Heart right ventricle (tissue), 16 donors: ENCODE measurements at regions not wholly inside any gene's neighbourhood (a gene's known extent, or its start where the extent isn't known, plus 50 kb on each side); places are given as distances from the start of the nearest gene placed in this dataset.

Experiments used
- ATAC-seq, 8 donors: fragments of 200-7000 bp; cut with Tn5 transposase; one replicate each; pipeline ENCODE4 v1.9.1; 2020; ENCODE audit warnings: mild to moderate bottlenecking in 8 of 8, moderate library complexity in 8 of 8, moderate number of reproducible peaks in 1 of 8
- DNase-seq, 2 donors: peaks; one replicate each; pipeline ENCODE4 v3.0.0-alpha.2; 2020
- H3K27ac ChIP-seq, 10 donors: fragments of 200-600 bp; sonication (generic) in 2 of 10; one replicate each; pipeline versions ENCODE4 v1.5.0 to v1.8.0; 2020 to 2022; ENCODE audit warnings: mild to moderate bottlenecking in 3 of 10
- H3K27me3 ChIP-seq, 7 donors: fragments of 200-600 bp; one replicate each; pipeline ENCODE4 v1.8.0; 2021 to 2022; ENCODE audit warnings: mild to moderate bottlenecking in 2 of 7
- H3K36me3 ChIP-seq, 9 donors: fragments of 200-600 bp; sonication (generic) in 1 of 9; one replicate each; pipeline versions ENCODE4 v1.5.0 to v1.8.0; 2020 to 2022; ENCODE audit warnings: mild to moderate bottlenecking in 2 of 9
- H3K4me1 ChIP-seq, 9 donors: fragments of 200-600 bp; sonication (generic) in 1 of 9; one replicate each; pipeline versions ENCODE4 v1.5.0 to v1.8.0; 2020 to 2022; ENCODE audit warnings: mild to moderate bottlenecking in 4 of 9
- H3K4me3 ChIP-seq, 10 donors: fragments of 200-600 bp; sonication (generic) in 2 of 10; one replicate each; pipeline versions ENCODE4 v1.5.0 to v1.8.0; 2020 to 2022; ENCODE audit warnings: mild to moderate bottlenecking in 7 of 10, moderate library complexity in 2 of 10
- H3K9me3 ChIP-seq, 11 donors: fragments of 200-600 bp in 10 of 11; sonication (generic) in 2 of 11; one replicate each; pipeline versions ENCODE4 v1.5.0 to v1.8.0; 2013 to 2022; ENCODE audit warnings: mild to moderate bottlenecking in 2 of 11, control low read depth in 1 of 11, moderate library complexity in 1 of 11
- CTCF ChIP-seq, 9 donors: fragments of 200-600 bp; sonication (generic) in 2 of 9; IDR thresholded peaks; one replicate each; pipeline versions ENCODE4 v1.5.0 to v1.8.0; 2021 to 2022; ENCODE audit warnings: antibody characterized with exemption in 9 of 9, mild to moderate bottlenecking in 5 of 9, moderate library complexity in 1 of 9
- WGBS, 2 donors: extraction: QIAGEN DNeasy Blood & Tissue Kit; methylation state at CpG; one replicate each; pipeline ENCODE4 v1.1.7; 2013; ENCODE audit warnings: inconsistent platforms in 1 of 2; 5-methylcytosine and 5-hydroxymethylcytosine counted together
- intact Hi-C, 10 donors: fragments of 100-400 bp; cut with DNase I; formaldehyde crosslinking; loops; one replicate each; pipeline versions ENCODE4 v1.11.1 to v1.14.2; 2022
- donor health status: Arrhythmogenic right ventricular cardiomyopathy.
- donor health status: ischemic (EF 13 %, LVEDD 7.1; RV severe dilation, severe dysfunction).
- donor health status: healthy with polysubstance abuse.
- donor health status: DM: no; HTN: yes; CAD: no.
- donor health status: DM: no; HTN: no; CAD: no.
- donor health status: ischemic (EF 25% LVEDD 6.9; RV normal size, moderate dysfunction).
- donor health status: ischemic (EF 25% LVEDD 5.7; RV mildly dilated, moderate dysfunction).
- donor health status: healthy.
- donor health status: DM: yes; HTN: yes; CAD: no.
- donor health status: Ischemic cardiomyopathy.
- donor health status: ischemic (EF 35%, LVEDD 5.7; RV mildly dilated, moderate dysfunction).
- donor health status: nonischemic (EF 11% LVEDD 7.7; RV severe dilation, severe dysfunction).
- donor health status: DM: yes; HTN: yes; CAD: no.
- donor health status: PGD.
- donor health status: ischemic (EF 29% LVEDD 5.4; RV normal size, mild dysfunction).
- donor health status: nonischemic (EF 23%, LVEDD 6.1; RV moderate dilation, normal function).

DNA sequence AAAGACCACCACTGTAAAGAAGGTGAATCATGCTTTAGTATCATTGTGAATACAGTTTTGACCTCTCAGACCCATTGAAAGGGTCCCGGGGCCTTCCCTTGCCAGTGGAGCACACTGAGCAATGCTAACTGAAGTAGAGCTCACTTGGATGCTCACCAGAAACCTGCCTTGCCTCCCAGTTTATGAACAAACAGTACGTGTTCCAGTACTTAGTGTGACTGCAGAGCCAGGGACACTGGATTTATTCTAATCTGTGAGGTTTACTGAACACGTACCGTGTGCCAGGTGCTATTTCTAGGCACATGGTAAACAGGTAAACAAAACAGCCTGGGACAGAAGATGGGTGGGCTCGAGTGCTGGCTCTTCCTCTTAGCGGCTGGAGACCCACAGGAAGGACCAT is 79.6 kb downstream of the FOXL1 start:
- no peak for ATAC-seq
- no peaks in the 10 kb centered on the region for H3K36me3 ChIP-seq
- intact Hi-C loops, result no loop called here
- H3K27me3 ChIP-seq, result peaks cover 0 to 22% (median 0%) of the 10 kb centered on the region in 7 donors
- H3K9me3 ChIP-seq, result peaks cover 0 to 3% (median 0%) of the 10 kb centered on the region in 11 donors
- WGBS, 2 donors, result 82 to 84% methylated on average over 6 of the region's 6 CpGs
- DNase-seq, result no peak
- no peak overlapping the region for H3K27ac ChIP-seq
- no peak overlapping the region for H3K4me3 ChIP-seq
- peaks cover 0 to 14% (median 0%) of the 10 kb centered on the region in 9 donors for H3K4me1 ChIP-seq
- TF ChIP-seq CTCF (IDR thresholded peaks at IDR 0.05), result no peak

- no peak overlapping the region for H3K27ac ChIP-seq
- H3K36me3 ChIP-seq, result no peaks in the 10 kb centered on the region
- peaks cover 0 to 31% (median 8%) of the 10 kb centered on the region in 7 donors for H3K27me3 ChIP-seq
Measured at GRCh38 chr16:86660623-86661022, 82.3 kb downstream of the FOXL1 start.

DNA sequence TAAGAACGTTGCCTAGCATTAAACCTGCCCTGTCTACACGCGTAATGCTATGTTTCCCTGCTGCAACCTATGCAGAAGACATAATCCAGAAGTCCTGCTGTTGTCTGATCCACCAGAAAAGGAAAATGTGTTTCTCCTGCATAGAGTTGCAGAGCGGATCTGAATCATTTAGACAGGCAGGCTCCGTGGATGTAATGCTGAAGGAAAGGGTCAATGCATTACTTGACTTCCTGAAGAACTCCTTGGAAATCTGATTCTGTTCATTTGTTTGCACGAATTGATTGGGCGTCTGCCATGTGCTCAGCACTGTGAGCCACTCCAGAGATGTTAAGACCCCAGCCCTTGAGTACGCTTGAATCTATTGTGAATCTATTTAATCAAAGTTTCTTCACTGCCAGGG is 83.4 kb downstream of the FOXL1 start:
- Histone ChIP-seq H3K4me1 (peaks cover 0 to 29% (median 12%) of the 10 kb centered on the region in 9 donors), H3K4me3 (no peak overlapping the region), H3K27me3 (peaks cover 0 to 36% (median 8%) of the 10 kb centered on the region in 7 donors), H3K36me3 (no peaks in the 10 kb centered on the region), H3K27ac (no peak overlapping the region), H3K9me3 (peaks cover 0 to 3% (median 0%) of the 10 kb centered on the region in 11 donors)
- ATAC-seq (no peak), DNase-seq (no peak)
- 54% methylated on average over 8 of the region's 8 CpGs for WGBS, 2 donors
- intact Hi-C loops, result loop anchor here in 2 of 10 donors (5.0 to 10.0 kb wide), 2 partner anchors 44 to 87 kb away; partner anchors contain the start of gene FOXL1 (in 1 of the 2)
- TF ChIP-seq CTCF (IDR thresholded peaks at IDR 0.05), result no peak

More at GRCh38 chr16:86660623-86661022, 82.3 kb downstream of the FOXL1 start:
- DNase-seq (no peak), ATAC-seq (no peak)
- WGBS, 2 donors, result 88 to 91% methylated on average over 4 of the region's 4 CpGs
- TF ChIP-seq CTCF (IDR thresholded peaks at IDR 0.05), result no peak
- Histone ChIP-seq H3K4me1 (peaks cover 0 to 20% (median 6%) of the 10 kb centered on the region in 9 donors), H3K9me3 (peaks cover 0 to 3% (median 0%) of the 10 kb centered on the region in 11 donors), H3K4me3 (no peak overlapping the region)
- intact Hi-C loops, result loop anchor here in 2 of 10 donors (5.0 to 10.0 kb wide), 2 partner anchors 43 to 86 kb away; partner anchors contain the start of gene FOXL1 (in 1 of the 2)

GRCh38 chr16:86662195-86662594 is 83.8 kb downstream of the FOXL1 start:
- Histone ChIP-seq H3K4me3 (no peak overlapping the region), H3K27me3 (peaks cover 0 to 33% (median 8%) of the 10 kb centered on the region in 7 donors), H3K9me3 (peaks cover 0 to 3% (median 0%) of the 10 kb centered on the region in 11 donors), H3K4me1 (peaks cover 0 to 31% (median 16%) of the 10 kb centered on the region in 9 donors), H3K27ac (no peak overlapping the region), H3K36me3 (no peaks in the 10 kb centered on the region)
- no peak for ATAC-seq
- intact Hi-C loops, result loop anchor here in 2 of 10 donors (5.0 to 10.0 kb wide), 2 partner anchors 45 to 87 kb away; partner anchors contain the start of gene FOXL1 (in 1 of the 2)
- no peak for DNase-seq
- WGBS, 2 donors, result 69 to 80% methylated on average over 5 of the region's 5 CpGs
- no peak for TF ChIP-seq CTCF (IDR thresholded peaks at IDR 0.05)
